NCI-H524 treated with DMSO at 0.1 percent for 48 hours (cell line): ENCODE measurements at regions not wholly inside any gene's neighbourhood (a gene's known extent, or its start where the extent isn't known, plus 50 kb on each side); places are given as distances from the start of the nearest gene placed in this dataset.

Experiments used
- DNase-seq: peaks from one replicate; lab custom pipeline; 2025; lab: John Stamatoyannopoulos, UW

GRCh38 chr9:16158093-16158492, 605.2 kb downstream of the CCDC171 start:
- no peak for DNase-seq

- no peak for DNase-seq
Measured at GRCh38 chr9:16161483-16161882, 608.6 kb downstream of the CCDC171 start.

DNA sequence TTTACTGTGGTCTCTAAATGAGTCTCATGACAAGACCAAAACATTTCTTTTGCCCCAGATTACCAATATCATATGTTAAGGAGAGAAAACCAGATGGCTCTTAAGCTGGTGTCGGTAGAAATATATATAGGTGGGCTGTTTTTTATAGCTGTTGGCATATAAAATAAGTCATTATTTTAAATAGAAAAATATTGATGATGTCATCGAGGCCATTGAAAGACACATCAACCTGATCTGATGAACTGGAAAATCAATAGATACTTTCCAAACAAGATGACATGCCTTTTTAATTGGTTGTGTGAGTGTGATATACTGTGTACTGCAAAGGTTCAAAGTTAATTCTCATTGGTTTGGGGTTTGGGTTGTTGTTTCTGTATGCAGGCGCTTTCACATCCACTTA, 617.3 kb downstream of the CCDC171 start:
- DNase-seq, result no peak

GRCh38 chr9:16171911-16172310, 619.1 kb downstream of the CCDC171 start:
- no peak for DNase-seq

- DNase-seq, result no peak
Measured at GRCh38 chr9:16172796-16173195, 620.0 kb downstream of the CCDC171 start.

DNA sequence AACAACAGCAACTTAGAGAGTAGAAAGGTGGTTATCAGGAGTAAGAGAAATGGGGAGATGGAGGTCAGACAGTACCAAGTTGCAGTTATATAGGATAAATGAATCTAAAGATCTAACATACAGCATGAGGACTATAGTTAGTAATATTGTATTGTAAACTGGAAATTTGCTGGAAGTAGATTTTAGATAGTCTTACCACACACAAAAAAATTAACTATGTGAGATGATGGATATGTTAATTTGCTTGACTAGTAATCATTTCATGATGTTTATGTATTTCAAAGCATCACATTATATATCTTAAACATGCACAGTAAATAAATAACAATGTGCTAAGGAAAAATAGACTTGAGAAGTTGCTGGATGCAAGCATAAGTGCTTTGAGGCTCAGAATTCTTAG, 622.1 kb downstream of the CCDC171 start:
- no peak for DNase-seq

DNA sequence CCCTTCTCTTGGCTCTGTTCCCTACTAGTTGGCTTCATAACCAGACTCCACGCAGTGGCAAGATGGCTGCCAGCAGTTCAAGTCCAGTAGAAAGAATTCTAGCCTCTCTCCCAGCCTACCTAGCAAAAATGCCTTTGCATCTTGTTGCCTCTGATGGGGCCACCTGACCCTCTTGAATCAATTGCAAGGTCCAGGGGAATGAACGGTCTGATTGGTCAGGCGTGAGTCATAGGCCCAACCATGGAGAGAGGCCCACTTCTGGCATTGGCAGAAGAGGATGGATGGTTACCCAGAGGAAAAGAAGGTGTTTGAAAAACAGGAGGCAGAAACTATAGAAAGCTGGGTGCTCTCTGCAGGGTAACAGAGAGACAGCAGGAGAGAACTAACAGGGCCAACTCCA, 622.6 kb downstream of the CCDC171 start:
- no peak for DNase-seq

DNA sequence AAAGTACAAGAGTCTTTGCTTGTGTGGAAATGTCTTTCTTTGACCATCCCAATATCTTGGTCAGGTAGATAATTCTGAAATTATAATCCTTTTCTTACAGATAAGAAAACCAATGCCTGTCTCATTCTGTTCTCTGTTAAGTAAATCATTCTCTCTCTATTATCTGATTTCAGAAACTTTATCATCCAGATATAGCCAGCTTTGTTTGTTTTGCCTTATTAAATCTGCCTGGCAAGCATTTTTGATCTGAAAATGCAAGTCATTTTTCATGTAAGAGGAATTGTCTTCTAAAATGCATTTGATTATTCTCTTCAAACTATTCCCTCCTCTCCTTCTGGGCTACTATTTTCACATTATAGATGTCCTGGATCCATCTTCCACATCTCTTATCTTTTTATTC, 625.5 kb downstream of the CCDC171 start:
- no peak for DNase-seq

DNA sequence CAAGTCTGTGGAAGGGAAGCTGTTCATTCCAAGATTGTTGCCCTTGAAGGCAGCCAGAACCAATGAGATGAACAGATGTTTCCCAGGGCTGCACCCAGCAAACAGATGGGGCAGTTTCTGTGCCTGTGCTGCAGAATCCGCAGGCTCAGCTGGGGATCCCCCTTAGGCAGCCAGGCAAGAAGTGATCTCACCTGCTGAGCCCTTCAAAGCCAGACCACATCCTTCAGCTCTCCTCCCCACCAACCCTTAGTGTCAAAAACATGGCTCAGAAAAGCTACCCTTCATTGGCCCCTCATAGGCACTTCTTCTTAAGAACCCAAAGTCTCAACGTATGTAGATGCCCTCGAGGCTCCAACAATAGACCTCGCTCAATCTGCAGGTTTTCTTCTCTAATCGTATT, 626.7 kb downstream of the CCDC171 start:
- DNase-seq, result no peak

DNA sequence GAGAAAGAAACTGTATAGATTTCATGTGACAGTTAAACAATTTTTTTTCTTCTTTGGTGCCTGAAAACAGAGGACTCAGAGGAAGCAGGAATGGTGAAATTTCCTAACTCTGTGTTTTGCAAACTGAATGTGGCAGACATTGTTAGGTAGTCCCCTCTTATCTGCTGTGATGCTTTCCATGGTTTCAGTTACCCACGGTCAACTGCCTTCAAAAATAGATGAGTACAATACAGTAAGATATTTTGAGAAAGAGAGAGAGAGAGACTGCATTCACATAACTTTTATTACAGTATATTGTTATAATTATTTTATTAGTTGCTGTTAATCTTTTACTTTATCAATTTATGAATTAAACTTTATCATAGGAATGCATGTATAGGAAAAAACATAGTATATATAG, 627.2 kb downstream of the CCDC171 start:
- DNase-seq, result no peak

GRCh38 chr9:16180546-16180945, 627.7 kb downstream of the CCDC171 start:
- no peak for DNase-seq

GRCh38 chr9:16181539-16181938, 628.7 kb downstream of the CCDC171 start:
- DNase-seq, result no peak

DNA sequence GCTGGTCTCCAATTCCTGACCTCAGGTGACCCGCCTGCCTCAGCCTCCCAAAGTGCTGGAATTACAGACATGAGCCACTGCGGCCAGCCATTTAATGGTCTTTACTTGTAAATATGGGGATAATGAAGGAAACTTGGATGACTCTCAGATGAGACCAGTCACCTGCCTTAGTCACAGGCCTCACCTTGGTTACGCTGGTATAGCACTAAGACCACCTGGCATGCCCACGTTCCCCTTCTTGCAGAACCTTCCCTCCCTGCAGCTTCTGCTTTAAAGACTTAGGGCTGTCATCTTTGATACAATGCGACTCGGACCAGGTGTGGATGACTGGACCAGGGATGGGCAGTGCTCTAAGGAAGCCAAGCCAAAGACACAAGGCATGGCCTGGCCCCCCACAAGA, 629.9 kb downstream of the CCDC171 start:
- DNase-seq, result no peak

DNA sequence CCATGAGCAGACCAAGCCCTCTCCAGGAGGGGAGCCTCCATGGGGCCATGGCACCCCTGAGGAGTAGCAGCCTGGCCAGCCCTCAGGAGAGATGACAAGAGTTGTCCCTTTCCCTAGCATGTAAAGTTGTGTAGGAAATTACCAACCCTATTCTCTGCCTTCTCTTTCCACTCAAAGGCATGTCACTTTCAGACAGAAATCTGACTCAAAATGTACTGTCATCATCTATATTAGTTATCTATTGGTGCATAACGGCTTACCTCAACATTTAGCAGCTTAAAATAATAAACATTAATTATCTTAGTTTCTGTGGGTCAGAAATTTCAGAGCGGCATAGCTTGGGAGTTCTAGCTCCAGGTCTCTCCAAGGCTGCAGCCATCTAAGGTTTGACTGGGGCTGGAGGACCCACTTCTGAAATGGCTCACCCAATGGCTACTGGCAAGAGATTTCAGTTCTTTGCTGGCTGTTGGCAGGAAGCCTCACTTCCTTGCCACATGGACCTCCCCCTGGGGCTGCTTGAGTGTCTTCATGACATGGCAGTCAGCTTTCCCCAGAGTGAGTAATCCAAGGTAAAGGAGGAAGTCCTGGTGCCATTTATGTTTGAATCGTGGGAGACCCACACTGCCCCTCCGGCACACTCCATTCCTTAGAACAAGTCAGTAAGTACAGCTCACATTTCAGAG, 632.3 kb downstream of the CCDC171 start:
- DNase-seq, result no peak

DNA sequence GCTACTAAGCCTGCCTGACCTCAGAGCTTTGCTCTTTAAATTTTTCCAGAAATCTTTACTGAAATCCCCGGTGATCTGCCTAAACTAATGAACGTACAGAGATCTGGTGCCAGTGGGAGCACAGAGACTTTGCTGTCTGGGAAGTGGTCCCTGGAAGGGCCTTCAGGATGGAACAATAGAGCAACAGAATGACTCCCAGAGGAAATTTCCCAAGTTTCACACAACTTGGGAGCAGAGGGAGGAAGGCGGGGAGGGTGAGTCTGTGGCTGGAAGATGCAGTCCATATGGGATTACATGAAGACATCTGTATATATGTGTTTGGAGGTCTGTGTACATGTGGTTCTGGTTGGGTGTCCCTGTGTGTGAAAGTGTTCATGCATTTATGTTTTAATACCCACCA, 638.3 kb downstream of the CCDC171 start:
- no peak for DNase-seq

GRCh38 chr9:16191691-16192402, 639.0 kb downstream of the CCDC171 start:
- no peak for DNase-seq

DNA sequence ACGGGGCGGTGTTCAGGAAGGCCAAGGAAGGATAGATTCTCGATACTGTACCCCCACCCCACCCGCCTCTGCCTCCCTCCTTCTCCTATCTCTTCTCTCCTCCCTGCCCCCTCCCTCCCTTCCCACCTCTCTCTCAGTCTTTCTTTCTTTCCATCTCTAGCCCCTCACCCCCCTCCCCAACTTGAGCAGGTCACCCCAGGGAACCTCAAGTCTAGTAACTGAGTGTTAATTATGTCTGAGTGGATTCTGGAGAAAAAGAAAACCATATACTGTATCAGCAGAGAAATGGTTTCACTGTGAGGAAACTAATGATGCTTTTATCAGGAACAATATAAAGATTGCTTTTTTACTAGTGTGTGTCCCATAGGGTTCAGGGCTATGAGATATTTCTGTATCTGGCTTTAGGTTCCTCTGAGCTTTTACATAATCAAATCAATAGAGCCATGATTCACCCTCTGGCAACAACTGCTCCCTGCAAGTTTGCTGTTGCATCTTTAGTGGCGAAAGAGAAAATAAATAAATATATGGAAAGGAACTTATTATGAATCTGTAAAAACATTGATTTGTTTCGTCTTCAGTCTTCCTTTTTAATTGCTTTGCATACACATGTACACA, 639.7 kb downstream of the CCDC171 start:
- DNase-seq, result no peak

GRCh38 chr9:16193066-16193465, 640.2 kb downstream of the CCDC171 start:
- DNase-seq, result no peak

DNA sequence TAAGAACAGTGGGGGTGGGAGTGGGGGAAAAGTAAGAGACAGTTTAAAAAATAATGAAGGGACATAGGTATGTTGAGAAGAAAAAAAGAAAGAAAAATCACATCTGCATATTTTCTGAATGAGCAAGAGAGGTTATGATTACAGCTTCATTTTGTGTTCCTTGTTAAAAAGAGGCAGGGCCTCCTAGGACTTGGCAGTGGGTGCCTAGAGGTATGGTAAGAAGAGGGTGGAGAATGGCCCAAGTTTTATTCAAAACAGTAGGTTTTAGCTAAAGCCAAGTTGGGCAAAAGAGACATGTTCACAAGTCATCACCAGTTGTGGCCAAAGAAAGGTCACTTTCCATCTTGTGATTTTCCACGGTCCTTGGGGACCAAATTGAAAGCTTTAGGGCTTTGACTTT, 643.4 kb downstream of the CCDC171 start:
- DNase-seq, result no peak

GRCh38 chr9:16197578-16198370, 644.9 kb downstream of the CCDC171 start:
- DNase-seq, result no peak

DNA sequence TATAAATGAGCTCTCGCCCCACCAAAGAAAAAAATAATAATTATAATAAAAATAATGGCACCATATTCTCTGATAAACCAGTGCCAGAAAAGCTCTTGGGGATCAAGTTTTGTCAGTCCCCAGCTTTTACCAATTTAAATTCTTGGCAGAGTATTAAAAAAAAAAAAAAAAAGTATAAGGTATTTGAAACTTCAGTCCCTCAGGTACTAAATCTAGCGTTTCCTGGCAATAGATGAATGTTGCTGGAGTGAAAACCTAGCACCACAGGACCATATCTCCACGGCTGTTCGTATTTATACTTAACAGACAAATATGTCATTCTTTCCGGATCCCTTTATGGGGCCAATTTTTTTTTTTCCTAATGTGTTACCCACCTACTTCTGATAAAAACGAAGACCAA, 646.2 kb downstream of the CCDC171 start:
- no peak for DNase-seq

GRCh38 chr9:16202221-16202620, 649.4 kb downstream of the CCDC171 start:
- DNase-seq, result no peak
